ENCODE measurements at regions not wholly inside any gene's neighbourhood (a gene's known extent, or its start where the extent isn't known, plus 50 kb on each side); places are given as distances from the start of the nearest gene placed in this dataset.

DNA sequence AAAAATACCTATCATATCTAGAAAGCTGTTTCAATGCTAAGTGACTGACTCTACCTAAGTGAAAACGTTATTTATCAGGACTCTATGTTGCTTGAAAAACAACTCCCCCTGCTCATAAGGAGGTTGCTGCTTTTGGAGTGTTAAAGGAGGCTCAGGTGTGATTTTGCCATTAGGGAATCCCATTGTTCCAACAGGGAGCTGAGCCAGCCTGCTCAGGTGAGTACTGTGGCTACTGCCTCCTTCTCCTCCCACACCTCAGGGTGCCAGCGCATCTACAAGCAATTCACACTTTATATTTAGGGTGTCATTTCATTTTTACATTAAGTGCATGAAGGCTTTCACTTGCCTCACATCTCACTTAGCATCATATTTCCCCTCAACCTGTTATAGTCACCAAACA lies 84.7 kb downstream of the SEM1 start:
- no peak overlapping the region for H3K27ac ChIP-seq (ENCODE audit: low read depth, low read length)
- CTCF ChIA-PET, result no interaction called here
- no peaks in the 10 kb centered on the region for H3K27me3 ChIP-seq (ENCODE audit: control insufficient read depth, insufficient read depth, low read length)
- POLR2A ChIA-PET, result no interaction called here
- H3K9me3 ChIP-seq (ENCODE audit: control insufficient read depth, insufficient read depth, low read length), result no peaks in the 10 kb centered on the region
- no peak for DNase-seq (ENCODE audit: low read depth, low spot score)
- H3K4me3 ChIP-seq (ENCODE audit: low read depth, low read length), result no peak overlapping the region
- TF ChIP-seq, protein P1, sequence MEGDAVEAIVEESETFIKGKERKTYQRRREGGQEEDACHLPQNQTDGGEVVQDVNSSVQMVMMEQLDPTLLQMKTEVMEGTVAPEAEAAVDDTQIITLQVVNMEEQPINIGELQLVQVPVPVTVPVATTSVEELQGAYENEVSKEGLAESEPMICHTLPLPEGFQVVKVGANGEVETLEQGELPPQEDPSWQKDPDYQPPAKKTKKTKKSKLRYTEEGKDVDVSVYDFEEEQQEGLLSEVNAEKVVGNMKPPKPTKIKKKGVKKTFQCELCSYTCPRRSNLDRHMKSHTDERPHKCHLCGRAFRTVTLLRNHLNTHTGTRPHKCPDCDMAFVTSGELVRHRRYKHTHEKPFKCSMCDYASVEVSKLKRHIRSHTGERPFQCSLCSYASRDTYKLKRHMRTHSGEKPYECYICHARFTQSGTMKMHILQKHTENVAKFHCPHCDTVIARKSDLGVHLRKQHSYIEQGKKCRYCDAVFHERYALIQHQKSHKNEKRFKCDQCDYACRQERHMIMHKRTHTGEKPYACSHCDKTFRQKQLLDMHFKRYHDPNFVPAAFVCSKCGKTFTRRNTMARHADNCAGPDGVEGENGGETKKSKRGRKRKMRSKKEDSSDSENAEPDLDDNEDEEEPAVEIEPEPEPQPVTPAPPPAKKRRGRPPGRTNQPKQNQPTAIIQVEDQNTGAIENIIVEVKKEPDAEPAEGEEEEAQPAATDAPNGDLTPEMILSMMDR (IDR thresholded peaks at IDR 0.05; ENCODE audit: low read depth, low read length), result no peak

DNA sequence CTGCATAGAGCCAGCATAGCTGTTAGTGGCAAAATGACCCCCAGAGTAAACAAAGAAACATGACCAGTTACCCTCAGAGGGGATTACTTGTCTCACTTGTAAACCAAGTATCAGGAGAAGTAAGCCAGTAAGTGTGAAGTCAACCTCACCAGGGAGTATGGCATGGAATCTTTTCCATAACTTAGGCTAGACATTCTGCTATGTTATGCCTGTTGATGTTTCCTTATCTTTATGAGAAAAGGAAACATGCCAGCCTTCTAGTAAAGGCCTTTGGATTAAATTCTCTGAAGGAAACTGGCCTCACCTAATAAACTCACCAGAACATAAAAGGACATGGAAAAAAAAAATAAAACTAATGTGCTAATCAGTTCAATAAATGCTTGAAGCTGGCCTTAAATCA lies 87.7 kb downstream of the SEM1 start:
- Histone ChIP-seq H3K27ac (ENCODE audit: low read depth, low read length) (no peak overlapping the region), H3K9me3 (ENCODE audit: control insufficient read depth, insufficient read depth, low read length) (no peaks in the 10 kb centered on the region), H3K4me3 (ENCODE audit: low read depth, low read length) (no peak overlapping the region), H3K27me3 (ENCODE audit: control insufficient read depth, insufficient read depth, low read length) (peaks cover 3% of the 10 kb centered on the region)
- no peak for DNase-seq (ENCODE audit: low read depth, low spot score)
- POLR2A ChIA-PET, result no interaction called here
- CTCF ChIA-PET, result no interaction called here
- TF ChIP-seq, protein P1 (IDR thresholded peaks at IDR 0.05; ENCODE audit: low read depth, low read length), result no peak

DNA sequence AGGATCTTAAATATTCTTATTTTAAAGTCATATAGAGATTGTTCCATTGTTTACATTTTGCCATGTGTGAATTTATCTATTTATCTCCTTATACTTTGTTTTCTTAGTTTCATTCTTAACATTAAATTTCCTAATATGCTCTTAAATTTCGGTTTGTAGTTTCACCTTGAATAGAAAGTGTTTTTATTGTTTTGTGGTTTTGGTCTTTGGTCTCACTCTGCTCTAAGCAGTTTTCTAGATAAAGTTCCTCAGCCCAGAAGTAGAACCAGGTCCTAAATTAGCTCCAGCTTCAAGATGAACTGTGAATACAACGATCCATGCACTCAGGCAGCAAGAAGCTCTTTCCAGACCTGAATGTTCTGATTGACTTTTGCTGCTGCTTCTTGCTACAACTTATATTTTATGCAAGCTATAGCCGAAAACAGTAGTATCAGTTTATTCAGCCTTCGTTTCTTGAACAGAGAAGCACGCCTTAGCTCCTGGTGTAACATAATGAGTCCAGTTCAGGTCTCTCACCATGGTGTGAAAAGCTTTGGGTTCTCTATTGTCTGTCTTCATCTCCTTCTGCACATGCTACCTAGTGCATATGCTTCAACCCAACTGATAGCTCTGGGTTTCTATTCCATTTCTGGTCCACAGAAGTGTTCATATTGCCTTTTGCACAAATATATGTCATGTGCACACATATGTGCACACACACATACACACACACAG lies 95.3 kb downstream of the SEM1 start:
- peaks cover 2% of the 10 kb centered on the region for H3K27me3 ChIP-seq (ENCODE audit: control insufficient read depth, insufficient read depth, low read length)
- H3K27ac ChIP-seq (ENCODE audit: low read depth, low read length), result no peak overlapping the region
- no peaks in the 10 kb centered on the region for H3K9me3 ChIP-seq (ENCODE audit: control insufficient read depth, insufficient read depth, low read length)
- TF ChIP-seq, protein P1 (IDR thresholded peaks at IDR 0.05; ENCODE audit: low read depth, low read length), result no peak
- DNase-seq (ENCODE audit: low read depth, low spot score), result no peak
- no peak overlapping the region for H3K4me3 ChIP-seq (ENCODE audit: low read depth, low read length)
- CTCF ChIA-PET, result no interaction called here
- POLR2A ChIA-PET, result no interaction called here

DNA sequence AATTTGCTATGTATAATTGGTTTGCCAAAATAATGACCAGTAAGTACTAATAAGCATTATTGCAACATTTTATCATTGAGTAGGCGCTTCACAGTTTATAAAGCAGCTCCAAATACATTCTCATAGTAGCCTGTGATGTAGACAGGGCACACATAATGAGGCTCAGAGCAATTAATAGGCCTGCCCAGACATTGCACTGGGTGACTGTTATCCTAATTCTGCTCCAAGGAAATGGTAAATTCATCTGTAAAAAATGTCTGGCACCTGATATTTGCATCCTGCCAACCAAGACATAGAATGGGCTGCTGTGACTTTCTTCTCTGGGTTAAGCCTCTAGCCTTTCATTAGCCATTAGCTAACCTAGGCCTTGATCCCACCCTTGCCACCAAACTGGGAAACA lies 97.6 kb downstream of the SEM1 start:
- no peak overlapping the region for H3K4me3 ChIP-seq (ENCODE audit: low read depth, low read length)
- TF ChIP-seq, protein P1 (IDR thresholded peaks at IDR 0.05; ENCODE audit: low read depth, low read length), result no peak
- no peak for DNase-seq (ENCODE audit: low read depth, low spot score)
- POLR2A ChIA-PET, result no interaction called here
- H3K27me3 ChIP-seq (ENCODE audit: control insufficient read depth, insufficient read depth, low read length), result no peaks in the 10 kb centered on the region
- CTCF ChIA-PET, result no interaction called here
- H3K9me3 ChIP-seq (ENCODE audit: control insufficient read depth, insufficient read depth, low read length), result no peaks in the 10 kb centered on the region
- no peak overlapping the region for H3K27ac ChIP-seq (ENCODE audit: low read depth, low read length)

DNA sequence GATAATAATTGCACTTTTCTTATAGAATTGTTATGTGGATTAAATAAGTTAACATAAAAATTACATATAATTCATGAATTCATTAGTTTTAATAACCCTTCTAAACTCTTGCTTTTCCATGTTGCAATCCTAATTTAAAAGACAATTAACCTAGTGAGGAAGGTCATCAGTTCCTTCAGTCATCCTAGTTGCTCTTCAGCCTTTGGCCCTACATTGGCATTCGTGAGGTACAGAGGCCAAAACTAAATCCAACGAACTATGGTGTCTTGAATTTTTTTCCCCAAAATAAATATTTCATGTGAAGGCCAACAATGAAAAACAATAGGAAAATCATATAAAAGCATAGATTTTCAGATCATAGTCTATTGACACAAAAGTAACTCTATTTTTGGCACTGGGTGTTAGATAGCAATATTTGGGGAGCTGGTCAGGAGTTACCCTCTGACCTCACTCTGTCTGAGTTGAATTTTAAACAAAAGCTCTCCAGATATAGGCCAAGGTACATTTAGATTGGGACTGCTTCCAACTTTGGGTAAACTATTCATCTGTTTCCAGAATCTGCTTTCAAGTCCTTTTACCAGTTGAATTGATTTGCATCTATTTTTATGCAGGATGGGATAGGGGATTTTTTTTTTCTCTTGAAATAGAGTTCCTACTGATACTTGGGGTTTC lies 104.5 kb downstream of the SEM1 start:
- Histone ChIP-seq H3K4me3 (ENCODE audit: low read depth, low read length) (no peak overlapping the region), H3K27ac (ENCODE audit: low read depth, low read length) (no peak overlapping the region), H3K9me3 (ENCODE audit: control insufficient read depth, insufficient read depth, low read length) (no peaks in the 10 kb centered on the region), H3K27me3 (ENCODE audit: control insufficient read depth, insufficient read depth, low read length) (no peaks in the 10 kb centered on the region)
- TF ChIP-seq, protein P1 (IDR thresholded peaks at IDR 0.05; ENCODE audit: low read depth, low read length), result no peak
- no peak for DNase-seq (ENCODE audit: low read depth, low spot score)
- CTCF ChIA-PET, result no interaction called here
- POLR2A ChIA-PET, result no interaction called here
